OCI-LY7 (cell line): ENCODE measurements at regions not wholly inside any gene's neighbourhood (a gene's known extent, or its start where the extent isn't known, plus 50 kb on each side); places are given as distances from the start of the nearest gene placed in this dataset.

Experiments
- BruUV-seq: library from RNA; stranded (reverse); fragments of 400-500 nt; replicated peaks from 2 replicates; lab custom pipeline; 2021; lab: Mats Ljungman, UMichigan
- CTCF ChIA-PET: fragments of 300-600 bp; sonication (Branson Sonifier 250); formaldehyde crosslinking; loops from one replicate; lab custom pipeline; 2022; ENCODE audit warnings: antibody characterized with exemption; ENCODE audit not compliant: unreplicated experiment; lab: Charles Lee
- POLR2A ChIA-PET: fragments of 300-600 bp; sonication (Branson Sonifier 250); formaldehyde crosslinking; loops from one replicate; lab custom pipeline; 2022; ENCODE audit warnings: antibody characterized with exemption; lab: Charles Lee
- DNase-seq: peaks from one replicate; pipeline ENCODE4 v3.0.0-alpha.2; 2015; ENCODE audit warnings: low spot score
- H2AFZ ChIP-seq: fragments of 200-600 bp; sonication (generic), shearing (Covaris generic); 2 replicates; pipeline ENCODE4 v1.6.1; 2014; ENCODE audit warnings: mild to moderate bottlenecking, antibody characterized with exemption, low read length, moderate library complexity
- H3K27ac ChIP-seq: fragments of 200-600 bp; sonication (generic); 2 replicates; pipeline ENCODE4 v1.5.1; 2014; ENCODE audit warnings: mixed run types, low read depth, mild to moderate bottlenecking, moderate library complexity, low read length, inconsistent platforms; ENCODE audit not compliant: poor library complexity, severe bottlenecking
- H3K36me3 ChIP-seq: fragments of 200-600 bp; sonication (generic); 2 replicates; pipeline ENCODE4 v1.6.1; 2014; ENCODE audit warnings: mild to moderate bottlenecking, antibody characterized with exemption, low read length, moderate library complexity, mixed read lengths; ENCODE audit not compliant: insufficient read depth
- H3K4me1 ChIP-seq: fragments of 200-600 bp; sonication (generic); 2 replicates; pipeline ENCODE4 v1.5.1; 2014; ENCODE audit warnings: mild to moderate bottlenecking, low read length; ENCODE audit not compliant: insufficient read depth, poor library complexity, severe bottlenecking
- H3K4me2 ChIP-seq: fragments of 200-600 bp; sonication (generic); 2 replicates; pipeline ENCODE4 v1.6.1; 2014; ENCODE audit warnings: mild to moderate bottlenecking, low read length
- H3K4me3 ChIP-seq: fragments of 200-600 bp; sonication (generic); 2 replicates; pipeline ENCODE4 v1.5.1; 2014; ENCODE audit warnings: mild to moderate bottlenecking, low read depth, low read length; ENCODE audit not compliant: poor library complexity, severe bottlenecking
- H3K79me2 ChIP-seq: fragments of 200-600 bp; sonication (generic); 2 replicates; pipeline ENCODE4 v1.6.1; 2016; ENCODE audit warnings: low read depth, mild to moderate bottlenecking, low read length, moderate library complexity, mixed read lengths; ENCODE audit not compliant: insufficient read depth
- H3K9me2 ChIP-seq: fragments of 200-600 bp; sonication (generic); 2 replicates; pipeline ENCODE4 v1.6.1; 2016; ENCODE audit warnings: mild to moderate bottlenecking, low read length, mixed read lengths; ENCODE audit not compliant: insufficient read depth
- H3K9me3 ChIP-seq: fragments of 200-600 bp; sonication (generic); 2 replicates; pipeline ENCODE4 v1.6.1; 2014; ENCODE audit warnings: mild to moderate bottlenecking, mixed run types, low read length, mixed read lengths
- H4K20me1 ChIP-seq: fragments of 200-600 bp; sonication (generic); 2 replicates; pipeline ENCODE4 v1.6.1; 2014; ENCODE audit warnings: mild to moderate bottlenecking, antibody characterized with exemption, low read length, moderate library complexity, mixed read lengths; ENCODE audit not compliant: insufficient read depth
- CTCF ChIP-seq: fragments of 200-600 bp; sonication (generic); conservative IDR thresholded peaks from 2 replicates; pipeline ENCODE4 v1.5.1; 2014; ENCODE audit warnings: mild to moderate bottlenecking, antibody characterized with exemption, low read length, moderate library complexity, mixed read lengths
- EZH2phosphoT487 ChIP-seq: fragments of 200-600 bp; sonication (generic); IDR thresholded peaks from 2 replicates; pipeline ENCODE4 v1.6.1; 2018; ENCODE audit warnings: low read depth, borderline replicate concordance, mild to moderate bottlenecking, mixed run types, antibody characterized with exemption, low read length, moderate library complexity, mixed read lengths
- intact Hi-C: fragments of 100-400 bp; cut with micrococcal nuclease; formaldehyde crosslinking; loops from one replicate; pipeline ENCODE4 v1.10.0; 2022; ENCODE audit not compliant: unreplicated experiment

DNA sequence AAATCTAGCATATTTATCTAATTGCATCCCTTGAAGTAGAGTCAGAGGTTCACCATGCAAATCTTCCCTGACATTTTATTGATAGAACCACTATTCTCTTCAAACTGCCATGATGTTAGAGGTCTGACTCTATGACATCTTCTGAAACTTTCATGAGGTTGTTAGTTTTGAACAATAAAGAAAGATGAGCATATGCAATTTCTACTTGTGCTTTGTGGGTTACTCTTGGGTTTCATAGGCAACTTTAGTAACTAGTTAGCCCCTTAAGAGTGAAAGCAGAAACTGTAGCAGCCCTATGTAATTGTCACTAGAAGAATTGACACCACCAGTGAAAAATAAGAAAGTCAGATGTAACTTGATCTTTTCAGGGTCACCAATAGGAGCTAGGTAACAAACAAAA lies 53.1 kb upstream of the ZEB2 start:
- CTCF ChIA-PET, result no interaction called here
- no peak overlapping the region for H3K4me3 ChIP-seq
- H4K20me1 ChIP-seq, result no peaks in the 10 kb centered on the region
- no peaks in the 10 kb centered on the region for H3K4me1 ChIP-seq
- intact Hi-C loops, result no loop called here
- no peak for DNase-seq
- TF ChIP-seq EZH2phosphoT487 (no peak), CTCF (no peak)
- no peak overlapping the region for H2AFZ ChIP-seq
- H3K4me2 ChIP-seq, result no peak overlapping the region
- H3K27ac ChIP-seq, result no peak overlapping the region
- no TSS peak for BruUV-seq
- H3K9me3 ChIP-seq, result no peaks in the 10 kb centered on the region
- H3K79me2 ChIP-seq, result no peaks in the 10 kb centered on the region
- POLR2A ChIA-PET, result interaction anchor here (0.6 to 2.8 kb wide), 6 partner anchors 9 to 1231 kb away, joined by 3 to 16 read pairs (median 6); no protein-coding TSS in a partner anchor
- no peaks in the 10 kb centered on the region for H3K9me2 ChIP-seq
- no peaks in the 10 kb centered on the region for H3K36me3 ChIP-seq

GRCh38 chr2:144571770-144572169 lies 51.9 kb upstream of the ZEB2 start:
- TF ChIP-seq CTCF (no peak), EZH2phosphoT487 (no peak)
- no TSS peak for BruUV-seq
- no peak for DNase-seq

DNA sequence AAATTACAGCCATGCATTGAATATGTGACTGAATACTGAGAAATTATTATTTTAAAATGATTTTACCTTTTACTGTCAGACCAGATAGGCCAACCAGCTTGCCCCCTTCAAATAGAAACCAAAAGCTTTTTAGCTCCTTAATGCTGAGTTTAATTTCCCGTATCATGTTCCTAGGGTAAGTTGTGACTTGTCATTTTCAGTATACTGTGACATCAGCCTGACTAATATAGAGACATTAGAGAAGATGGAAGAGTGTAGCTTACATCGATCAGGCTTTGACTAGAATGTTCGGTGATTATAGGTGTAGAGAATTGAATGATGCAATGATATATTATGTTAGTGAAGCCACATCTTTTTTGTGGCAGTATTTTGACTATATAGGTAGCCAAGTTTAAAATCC lies 50.6 kb upstream of the ZEB2 start:
- intact Hi-C loops, result no loop called here
- TF ChIP-seq CTCF (no peak), EZH2phosphoT487 (no peak)
- ChIA-PET CTCF (interaction anchor here (1.2 kb wide), 1 partner anchor 9 kb away, joined by 3 read pairs; no protein-coding TSS in a partner anchor), POLR2A (interaction anchor here (0.7 to 3.0 kb wide), 4 partner anchors 9 to 853 kb away, joined by 3 to 17 read pairs (median 4); no protein-coding TSS in a partner anchor)
- Histone ChIP-seq H3K27ac (no peak overlapping the region), H3K9me2 (no peaks in the 10 kb centered on the region), H3K9me3 (no peaks in the 10 kb centered on the region), H4K20me1 (no peaks in the 10 kb centered on the region), H2AFZ (peak overlapping the region; percentile 59), H3K4me3 (no peak overlapping the region), H3K79me2 (no peaks in the 10 kb centered on the region), H3K4me2 (no peak overlapping the region), H3K4me1 (no peaks in the 10 kb centered on the region), H3K36me3 (no peaks in the 10 kb centered on the region)
- BruUV-seq, result no TSS peak
- DNase-seq, result no peak

More at GRCh38 chr2:144571770-144572169, 51.9 kb upstream of the ZEB2 start:
- Histone ChIP-seq H3K4me3 (no peak overlapping the region), H4K20me1 (no peaks in the 10 kb centered on the region), H2AFZ (no peak overlapping the region), H3K36me3 (no peaks in the 10 kb centered on the region), H3K27ac (no peak overlapping the region), H3K79me2 (no peaks in the 10 kb centered on the region), H3K4me2 (no peak overlapping the region), H3K9me2 (no peaks in the 10 kb centered on the region), H3K4me1 (no peaks in the 10 kb centered on the region), H3K9me3 (no peaks in the 10 kb centered on the region)
- intact Hi-C loops, result no loop called here
- CTCF ChIA-PET, result interaction anchor here (1.4 kb wide), 1 partner anchor 9 kb away, joined by 4 read pairs; no protein-coding TSS in a partner anchor
- POLR2A ChIA-PET, result interaction anchor here (0.6 to 3.0 kb wide), 5 partner anchors 9 to 294 kb away, joined by 3 to 17 read pairs (median 13); no protein-coding TSS in a partner anchor
